GM12874 (cell line): ENCODE measurements at regions not wholly inside any gene's neighbourhood (a gene's known extent, or its start where the extent isn't known, plus 50 kb on each side); places are given as distances from the start of the nearest gene placed in this dataset.

Experiments
- CTCF ChIP-seq: IDR thresholded peaks from 2 replicates; pipeline ENCODE4 v1.5.1; 2011; ENCODE audit warnings: low read depth, mild to moderate bottlenecking, control low read depth, low read length, moderate library complexity; ENCODE audit not compliant: insufficient read depth

- no peak for TF ChIP-seq CTCF
These were observed 173.1 kb upstream of the KCNG1 start for GRCh38 chr20:51195990-51196389.

- no peak for TF ChIP-seq CTCF
These were observed 172.6 kb upstream of the KCNG1 start for GRCh38 chr20:51195419-51195901.

GRCh38 chr20:51193066-51193772 lies 170.3 kb upstream of the KCNG1 start:
- TF ChIP-seq CTCF: no peak

- TF ChIP-seq CTCF: no peak
These were observed 167.9 kb upstream of the KCNG1 start for GRCh38 chr20:51190783-51191180.

GRCh38 chr20:51189814-51190782 lies 167.2 kb upstream of the KCNG1 start:
- no peak for TF ChIP-seq CTCF

- TF ChIP-seq CTCF: no peak
These were observed 166.0 kb upstream of the KCNG1 start for GRCh38 chr20:51188941-51189340.

- no peak for TF ChIP-seq CTCF
These were observed 164.4 kb upstream of the KCNG1 start for GRCh38 chr20:51187261-51187660.
